C4-2B (cell line): ENCODE measurements at regions not wholly inside any gene's neighbourhood (a gene's known extent, or its start where the extent isn't known, plus 50 kb on each side); places are given as distances from the start of the nearest gene placed in this dataset.

Experiments
- H3K27ac ChIP-seq: fragments of 450-650 bp; 2 replicates; pipeline ENCODE4 v1.5.1; 2017
- CTCF ChIP-seq: fragments of 450-650 bp; conservative IDR thresholded peaks from 2 replicates; pipeline ENCODE4 v1.5.1; 2017; ENCODE audit warnings: mild to moderate bottlenecking
- ZFX ChIP-seq: fragments of 450-650 bp; IDR thresholded peaks from 2 replicates; pipeline ENCODE4 v1.6.1; 2017

DNA sequence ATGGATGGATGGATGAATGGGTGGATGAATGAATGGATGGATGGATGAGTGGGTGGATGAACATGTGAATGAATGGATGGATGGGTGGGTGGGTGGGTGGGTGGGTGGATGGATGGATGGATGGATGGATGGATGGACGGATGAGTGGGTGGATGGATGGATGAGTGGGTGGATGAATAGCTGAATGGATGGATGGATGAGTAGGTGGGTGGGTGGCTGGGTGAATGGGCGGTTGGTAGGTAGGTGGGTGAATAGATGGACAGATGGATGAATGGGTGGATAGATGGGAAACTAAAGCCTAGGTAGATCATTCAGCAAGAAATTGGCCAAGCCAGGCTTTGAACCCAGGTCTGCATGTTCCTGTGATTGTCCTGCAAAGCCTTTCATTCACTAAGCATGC, 155.6 kb downstream of the WNT5A start:
- TF ChIP-seq ZFX (no peak), CTCF (no peak)
- H3K27ac ChIP-seq, result no peak overlapping the region

GRCh38 chr3:55330756-55331155, 156.3 kb downstream of the WNT5A start:
- H3K27ac ChIP-seq, result no peak overlapping the region
- no peak for TF ChIP-seq CTCF
- TF ChIP-seq ZFX, result no peak

- no peak overlapping the region for H3K27ac ChIP-seq
- TF ChIP-seq CTCF (no peak), ZFX (no peak)
These were observed 156.8 kb downstream of the WNT5A start for GRCh38 chr3:55330355-55330754.

DNA sequence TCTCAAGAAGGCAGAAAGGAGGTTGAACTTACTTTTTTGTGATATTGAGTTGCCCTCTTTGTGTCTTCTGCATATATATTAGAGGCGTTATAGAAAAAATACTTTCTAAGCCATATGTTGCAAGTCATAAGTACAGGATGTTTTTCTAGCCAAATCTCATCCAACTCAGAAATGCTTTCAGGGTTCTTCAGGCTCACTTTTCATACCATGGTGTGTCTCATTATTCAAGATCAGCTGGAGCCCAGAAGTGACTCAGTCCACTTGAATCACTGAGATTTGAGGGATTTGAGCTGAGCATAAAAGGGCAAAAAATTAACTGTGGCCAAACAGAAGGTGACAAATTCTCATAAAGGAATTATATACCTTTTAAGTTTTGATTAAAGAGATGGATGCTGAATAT, 157.3 kb downstream of the WNT5A start:
- no peak overlapping the region for H3K27ac ChIP-seq
- TF ChIP-seq ZFX (no peak), CTCF (no peak)

GRCh38 chr3:55327131-55327920, 159.8 kb downstream of the WNT5A start:
- TF ChIP-seq ZFX (no peak), CTCF (no peak)
- no peak overlapping the region for H3K27ac ChIP-seq

GRCh38 chr3:55322638-55323037, 164.5 kb downstream of the WNT5A start:
- TF ChIP-seq ZFX (no peak), CTCF (no peak)
- H3K27ac ChIP-seq, result no peak overlapping the region

- no peak for TF ChIP-seq CTCF
- TF ChIP-seq ZFX, result no peak
These were observed 166.2 kb downstream of the WNT5A start for GRCh38 chr3:55320928-55321327.

More at GRCh38 chr3:55320928-55321327, 166.2 kb downstream of the WNT5A start:
- H3K27ac ChIP-seq, result no peak overlapping the region
